Bone marrow (tissue), 2 donors: ENCODE measurements at regions not wholly inside any gene's neighbourhood (a gene's known extent, or its start where the extent isn't known, plus 50 kb on each side); places are given as distances from the start of the nearest gene placed in this dataset.

Source experiments
- DNase-seq, 2 donors: peaks; one replicate each; lab custom pipeline; 2025; lab: John Stamatoyannopoulos, UW

DNA sequence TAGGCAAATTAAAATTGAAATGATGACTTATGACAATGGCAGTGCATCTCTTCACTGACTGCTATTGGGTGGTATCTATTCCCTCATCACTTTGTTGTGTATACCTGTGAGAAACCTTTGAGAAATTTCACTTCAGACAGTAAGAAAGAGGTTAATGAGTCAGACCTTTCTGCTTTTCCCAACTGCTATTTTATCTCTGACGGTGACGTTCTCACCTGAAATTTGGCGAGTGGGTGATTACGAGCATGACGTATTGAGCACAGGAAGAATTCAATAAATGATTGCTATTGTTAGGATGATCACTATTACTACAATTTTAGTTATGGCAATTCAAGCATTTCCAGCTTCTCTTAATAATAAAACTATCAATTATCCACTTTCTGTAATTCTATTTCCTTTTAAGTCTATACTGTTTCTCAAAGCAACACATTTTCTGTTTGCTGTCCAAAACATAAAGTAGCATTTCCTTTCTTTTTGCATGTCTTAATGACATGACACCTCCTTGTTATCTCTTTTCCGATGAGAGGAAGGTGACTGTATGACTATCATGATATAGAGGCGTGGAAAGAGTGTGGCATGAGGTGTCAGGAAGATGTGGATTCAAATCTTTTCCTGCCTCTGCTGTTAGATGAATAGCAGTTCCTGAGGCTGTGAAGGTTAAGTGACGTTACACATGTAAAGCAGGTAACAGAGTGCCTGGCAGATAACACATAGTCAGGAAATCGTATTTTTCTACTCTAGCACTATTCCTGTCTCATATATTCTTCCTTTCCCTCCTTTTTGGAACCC is 504.9 kb upstream of the SEMA6D start:
- no peak for DNase-seq

DNA sequence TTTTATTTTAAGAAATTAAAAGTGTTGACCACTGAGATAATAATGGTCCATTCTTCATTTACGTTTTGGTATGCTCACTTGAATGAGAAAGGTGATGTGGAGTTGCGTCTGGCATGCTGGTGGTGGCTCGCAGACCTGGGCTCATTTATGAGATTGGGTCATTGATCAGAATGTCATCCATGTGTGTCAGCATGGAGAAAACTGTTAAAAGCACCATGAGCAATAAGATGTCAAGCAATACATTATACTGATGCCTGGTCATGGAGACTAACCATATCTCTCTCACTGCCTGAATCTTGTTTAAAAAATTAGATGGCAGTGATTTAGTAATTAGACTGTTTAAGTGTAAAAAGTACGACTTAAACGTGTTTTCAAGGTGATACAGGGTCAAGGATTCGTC is 503.4 kb upstream of the SEMA6D start:
- DNase-seq = no peak

DNA sequence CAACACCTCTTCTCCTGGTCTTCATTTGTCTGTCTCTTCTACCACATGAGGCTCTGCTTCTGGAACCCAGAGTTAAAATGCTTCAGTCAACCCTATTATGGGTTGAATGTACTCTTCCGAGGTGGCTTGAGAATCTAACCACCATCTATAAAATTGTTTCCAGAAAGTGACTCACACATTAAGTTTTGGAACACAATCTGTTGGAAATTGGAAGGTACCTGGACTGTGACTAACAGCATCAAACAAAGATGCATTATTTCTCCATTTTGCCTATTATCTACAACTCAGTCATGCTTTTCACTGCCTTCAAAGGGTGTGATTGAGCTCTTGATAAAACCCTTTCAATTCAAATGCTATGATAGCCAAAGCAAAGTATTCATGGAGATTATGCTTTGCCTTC is 499.0 kb upstream of the SEMA6D start:
- no peak for DNase-seq

DNA sequence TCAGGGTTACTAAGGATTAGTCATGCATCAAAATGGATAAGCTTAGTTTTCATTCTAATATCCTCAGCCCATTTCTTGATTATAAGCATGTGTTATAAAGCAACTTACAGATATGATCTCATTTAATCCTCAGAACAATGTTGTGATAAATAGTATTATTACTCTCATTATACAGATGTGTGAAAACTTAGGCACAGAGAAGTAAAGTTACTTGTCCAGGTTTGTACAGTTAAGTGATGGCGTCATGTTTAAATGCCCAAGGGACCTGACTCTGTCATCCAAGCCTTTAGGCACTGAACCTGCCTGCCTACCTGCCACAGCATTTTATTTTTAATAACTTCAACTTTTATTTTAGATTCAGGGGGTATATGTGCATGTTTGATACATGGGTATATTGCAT is 472.9 kb upstream of the SEMA6D start:
- DNase-seq = no peak

DNA sequence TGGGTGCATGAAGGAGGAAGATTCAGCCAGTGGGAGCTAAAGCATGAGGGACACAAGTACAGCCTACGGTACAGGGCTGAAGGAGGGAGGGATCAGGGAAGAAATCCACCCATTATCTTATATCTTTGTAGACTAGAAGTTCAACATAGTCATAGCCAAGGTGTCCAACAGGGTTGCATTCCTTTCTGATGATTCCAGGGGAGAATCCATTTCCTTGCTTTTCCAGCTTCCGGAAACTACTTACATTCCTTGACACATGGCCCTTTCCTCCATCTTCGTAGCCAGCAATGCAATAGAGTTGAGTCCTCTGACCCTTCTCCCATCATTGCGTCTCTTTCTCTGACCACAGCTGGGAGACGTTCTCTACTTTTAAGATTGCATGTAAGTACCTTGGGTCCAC is 471.0 kb upstream of the SEMA6D start:
- DNase-seq = no peak

DNA sequence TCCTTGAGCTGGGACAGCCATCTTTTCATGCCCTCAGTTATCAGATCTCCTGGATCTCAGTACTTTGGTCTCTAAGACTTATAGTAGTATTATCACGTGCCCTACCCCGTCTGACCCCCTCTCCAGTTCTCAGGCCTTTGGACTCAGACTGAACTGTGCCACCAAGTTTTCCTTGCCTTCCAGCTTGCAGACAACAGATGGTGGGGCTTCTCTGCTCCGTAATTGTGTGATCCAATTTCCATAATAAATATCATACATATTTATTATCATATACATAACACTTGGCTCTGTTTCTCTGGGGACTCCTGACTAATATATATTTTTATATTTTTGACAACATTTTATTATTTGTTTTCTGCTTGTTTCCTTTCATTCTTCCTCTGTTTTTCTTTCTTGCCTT is 458.8 kb upstream of the SEMA6D start:
- no peak for DNase-seq

DNA sequence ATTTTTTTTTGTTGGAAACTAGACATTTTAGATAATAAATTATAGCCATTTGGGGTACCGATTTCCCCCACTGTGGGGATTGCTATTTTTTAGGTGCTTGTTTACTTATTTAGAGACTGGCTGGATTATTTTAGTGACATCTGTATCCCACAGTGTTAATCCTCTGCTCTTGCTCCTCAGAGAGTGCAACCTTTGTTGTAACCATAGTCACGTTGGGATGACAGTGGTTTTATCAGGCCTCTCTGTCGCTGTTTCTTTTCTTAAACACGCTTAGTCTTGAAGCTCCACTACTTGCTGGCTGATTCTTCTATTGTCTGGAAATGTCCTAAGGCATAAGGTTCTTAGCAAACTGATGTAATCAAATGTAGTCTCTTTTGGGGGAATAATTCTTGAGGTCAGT is 451.6 kb upstream of the SEMA6D start:
- DNase-seq = no peak

DNA sequence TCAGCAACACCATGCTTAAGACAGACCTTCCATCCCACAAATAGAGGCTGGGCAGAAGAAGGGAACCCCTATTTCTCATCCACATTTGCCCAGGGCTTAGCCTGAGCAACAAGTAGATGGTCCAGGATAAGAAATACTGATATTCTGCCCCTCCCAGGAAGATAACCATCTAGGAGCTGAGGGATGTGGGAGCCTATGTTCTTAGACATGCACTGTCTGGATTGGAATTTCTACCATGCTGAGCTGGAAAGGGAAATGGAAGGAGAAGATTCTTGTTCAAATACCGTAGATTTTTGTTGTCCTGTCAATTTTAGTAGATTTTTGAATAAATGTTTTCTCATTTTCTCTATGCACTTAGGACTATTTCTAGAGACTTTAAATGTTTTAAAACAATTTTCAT is 450.7 kb upstream of the SEMA6D start:
- DNase-seq = no peak

DNA sequence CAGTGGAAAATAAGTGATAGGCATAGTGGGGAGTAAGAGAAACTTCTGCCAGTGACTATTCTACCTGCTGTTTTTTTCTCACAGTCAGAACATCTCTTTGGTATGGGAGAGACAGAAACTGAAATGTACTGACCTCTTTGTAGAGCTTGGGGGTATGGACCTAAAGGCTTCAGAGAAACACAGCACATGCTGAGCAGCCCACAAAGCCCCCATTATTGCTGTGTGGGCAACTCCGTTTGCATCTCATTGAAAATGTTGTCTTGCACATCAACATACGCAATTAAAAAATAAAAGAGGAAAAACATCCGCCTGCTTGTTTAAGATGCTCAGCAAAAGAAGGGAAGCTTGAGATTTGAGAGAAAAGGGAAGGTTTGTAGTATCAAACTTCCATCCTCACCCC is 443.4 kb upstream of the SEMA6D start:
- DNase-seq = no peak

DNA sequence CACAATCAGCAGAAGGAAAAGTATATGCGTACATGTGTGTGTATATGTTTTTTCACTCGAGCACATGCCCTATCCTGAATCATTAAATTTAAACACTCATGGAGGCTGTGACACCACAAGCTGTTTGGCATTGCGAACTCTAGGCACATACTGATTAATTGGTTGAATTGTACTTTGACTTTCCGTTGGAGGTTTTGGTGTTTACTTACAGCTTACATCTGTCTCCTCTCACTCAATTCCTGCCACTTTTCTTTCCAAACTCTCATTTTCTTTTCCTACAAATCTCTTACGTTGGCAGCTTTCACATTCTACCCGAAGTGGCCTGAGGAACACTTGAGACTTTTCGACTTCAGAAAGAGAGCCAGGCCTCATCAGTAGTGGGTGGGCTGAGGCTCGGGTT is 434.1 kb upstream of the SEMA6D start:
- no peak for DNase-seq

DNA sequence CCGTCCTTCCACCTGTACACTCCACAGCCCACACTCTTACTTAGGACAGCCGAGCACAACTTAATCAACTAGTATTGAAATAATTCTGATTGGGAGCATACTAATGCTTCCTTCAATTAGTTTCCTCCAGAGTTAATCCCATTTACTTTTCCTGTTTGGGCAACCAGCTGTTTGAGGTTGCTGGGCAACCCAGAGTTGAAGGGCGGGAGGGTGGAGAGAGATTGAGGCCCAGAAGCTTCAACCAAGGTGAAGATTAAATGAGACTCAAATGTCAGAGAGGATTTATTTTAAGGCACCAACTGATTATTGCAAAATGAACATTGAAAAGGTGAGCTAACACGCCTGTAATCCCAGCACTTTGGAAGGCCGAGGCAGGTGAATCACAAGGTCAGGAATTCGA is 428.5 kb upstream of the SEMA6D start:
- DNase-seq = no peak

DNA sequence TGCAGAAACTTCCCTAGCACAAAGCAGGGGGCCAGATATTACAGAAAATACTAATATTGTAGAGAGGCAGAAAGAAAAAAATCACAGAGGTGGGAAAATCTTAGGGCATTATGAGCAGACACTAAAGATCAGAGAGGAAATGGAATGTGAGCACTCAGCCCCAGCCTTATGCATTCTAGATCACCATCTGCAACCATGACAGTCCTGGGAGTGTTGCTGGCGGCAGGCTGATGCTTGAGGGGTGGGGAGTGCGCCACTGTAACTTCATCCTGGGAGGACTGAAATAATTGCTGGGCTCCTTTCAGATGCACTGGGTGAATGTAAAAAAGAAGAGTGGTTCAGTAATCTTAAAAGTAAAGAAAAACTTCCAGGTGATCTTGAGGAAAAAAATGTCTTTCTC is 427.6 kb upstream of the SEMA6D start:
- no peak for DNase-seq

DNA sequence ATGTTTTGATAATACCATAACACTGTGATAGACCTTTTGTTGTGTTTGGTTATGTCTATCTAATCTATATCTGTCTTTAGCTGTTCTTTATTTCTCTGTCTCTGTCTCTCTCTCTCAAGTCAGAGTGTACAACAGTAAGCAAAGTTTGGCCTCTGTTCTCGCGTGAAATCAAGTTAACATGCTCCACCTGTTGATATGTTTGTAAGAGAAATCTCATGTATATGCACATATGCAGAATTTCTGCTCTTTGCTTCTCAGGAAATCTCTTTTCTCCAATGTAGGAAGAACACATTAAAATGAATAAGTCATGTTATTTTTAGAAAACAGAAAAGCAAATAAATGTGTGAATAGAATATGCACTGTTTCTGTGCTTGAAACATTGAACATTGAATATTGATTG is 425.5 kb upstream of the SEMA6D start:
- DNase-seq = no peak

DNA sequence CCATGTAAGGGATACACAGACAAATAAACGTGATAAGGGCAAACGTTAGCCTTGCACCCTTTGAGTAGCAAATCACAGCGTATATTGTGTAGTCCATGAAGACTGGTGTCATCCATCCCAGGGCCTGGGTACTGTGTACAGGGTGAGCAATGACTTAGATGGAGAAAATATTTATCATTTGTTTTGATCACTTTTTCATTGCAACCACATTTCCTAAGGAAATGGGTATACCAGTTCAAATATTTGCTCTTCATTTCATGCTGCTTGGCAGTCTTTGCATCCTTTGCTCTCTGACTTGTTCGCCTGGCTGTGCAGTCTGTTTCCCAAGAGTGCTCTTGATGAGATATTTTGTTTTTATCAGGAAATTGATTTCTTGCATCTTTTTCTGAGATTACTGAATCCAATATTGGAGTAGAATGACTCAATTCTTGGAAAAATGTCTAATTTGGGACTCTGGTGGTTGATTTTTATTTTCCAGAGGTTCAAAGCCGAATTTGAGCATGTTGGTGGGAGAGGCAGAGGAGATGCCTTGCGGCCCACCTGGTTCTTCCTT is 424.6 kb upstream of the SEMA6D start:
- no peak for DNase-seq

DNA sequence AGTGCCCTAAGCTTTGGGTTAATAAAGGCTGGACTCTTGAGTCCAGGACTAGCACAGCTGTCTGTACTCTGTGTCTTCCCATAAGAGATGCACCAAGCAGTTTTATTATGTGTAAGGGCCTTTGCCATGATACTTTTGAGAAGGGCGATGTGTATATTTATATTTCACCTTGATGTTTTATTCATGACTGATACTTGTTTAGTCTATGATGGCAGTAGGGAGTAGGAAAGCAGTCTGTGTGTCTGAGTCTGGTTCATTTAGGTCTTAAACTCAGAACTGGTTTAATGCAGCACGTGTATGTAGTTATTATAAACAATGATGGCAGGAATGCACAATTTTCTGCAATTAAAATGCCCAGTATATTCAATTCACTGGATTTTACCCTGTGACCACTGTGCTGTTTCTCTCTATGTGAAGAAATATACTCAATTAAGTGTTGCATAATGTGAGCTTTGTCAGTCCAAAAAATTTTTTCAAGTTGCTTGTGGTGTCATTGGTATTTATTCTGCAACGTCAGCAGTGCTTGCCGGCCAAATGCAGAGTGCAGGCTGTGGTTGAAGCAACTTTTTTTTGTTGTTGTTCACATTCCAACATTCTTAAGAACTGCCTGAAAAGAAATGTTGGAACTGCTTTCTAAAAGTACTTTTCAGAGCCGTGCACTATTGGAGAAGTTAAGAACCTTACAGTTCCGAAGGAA is 423.7 kb upstream of the SEMA6D start:
- no peak for DNase-seq

DNA sequence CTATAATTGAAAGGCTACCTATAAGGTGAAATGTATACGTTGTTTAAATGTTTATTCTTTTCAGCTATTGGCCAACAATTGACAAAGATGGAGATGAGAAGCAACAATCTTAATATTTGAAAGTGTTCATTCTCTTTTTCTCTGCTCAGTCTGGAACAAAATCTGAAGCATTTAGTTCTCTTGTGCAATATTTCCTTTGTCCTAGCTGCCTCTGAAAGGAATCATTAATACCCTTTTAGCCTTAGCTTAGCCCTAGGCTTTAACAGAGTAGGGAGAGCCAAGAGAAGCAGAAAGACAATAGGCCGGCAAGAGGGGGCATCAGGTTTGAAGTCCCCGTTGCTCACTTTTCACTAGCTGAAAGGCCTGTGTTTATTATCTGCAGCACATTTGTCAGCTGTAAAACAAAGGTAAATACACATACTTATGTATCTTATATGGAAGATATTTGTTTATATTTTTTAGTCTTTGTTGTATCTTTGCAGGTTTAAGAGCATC is 422.5 kb upstream of the SEMA6D start:
- DNase-seq = no peak

DNA sequence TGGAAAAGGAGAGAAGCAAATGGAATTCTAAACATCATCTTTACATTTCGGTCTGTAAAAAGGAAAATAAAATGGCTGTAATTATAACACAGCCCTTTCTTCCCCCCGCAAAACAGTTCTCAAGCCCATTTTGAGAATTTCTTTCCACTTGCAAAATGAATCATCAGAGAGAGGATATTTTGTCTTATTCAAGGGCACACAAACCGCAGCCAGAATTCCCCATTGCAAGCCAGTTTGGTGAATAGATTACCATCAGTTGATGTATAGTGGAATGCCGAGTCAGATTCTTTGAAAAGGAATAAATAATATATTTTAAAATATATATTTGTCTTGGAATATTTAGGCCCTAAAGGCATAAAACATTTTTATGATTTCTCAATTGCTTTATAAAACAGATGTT is 420.4 kb upstream of the SEMA6D start:
- no peak for DNase-seq

DNA sequence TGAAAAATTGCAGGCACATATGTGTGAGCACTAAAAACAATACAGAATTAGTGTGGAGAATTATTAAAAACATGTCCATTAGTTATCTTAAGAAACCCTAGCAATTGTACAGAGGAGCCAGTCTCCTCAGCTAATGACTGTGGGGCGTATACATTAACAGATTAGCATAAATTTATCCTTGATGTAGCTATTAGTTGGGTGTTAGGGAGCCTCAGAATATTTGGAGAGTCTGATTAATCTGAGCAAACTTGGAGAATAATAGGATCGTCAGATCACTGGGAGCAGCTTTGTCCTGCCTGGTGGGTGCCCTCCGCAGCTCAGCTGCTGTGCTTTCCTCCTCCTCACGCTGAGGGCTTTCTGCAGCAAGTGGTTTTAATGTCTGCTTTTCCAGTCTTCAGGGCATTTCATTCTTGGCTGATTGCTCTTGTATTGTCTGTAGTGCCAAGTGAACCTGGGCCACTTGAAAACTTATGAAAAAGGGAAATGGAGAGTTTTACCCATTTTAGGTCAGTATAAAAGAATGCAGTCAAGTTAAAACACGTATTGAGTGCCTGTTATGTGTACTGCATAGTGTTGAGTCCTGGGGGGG is 417.4 kb upstream of the SEMA6D start:
- DNase-seq = no peak

DNA sequence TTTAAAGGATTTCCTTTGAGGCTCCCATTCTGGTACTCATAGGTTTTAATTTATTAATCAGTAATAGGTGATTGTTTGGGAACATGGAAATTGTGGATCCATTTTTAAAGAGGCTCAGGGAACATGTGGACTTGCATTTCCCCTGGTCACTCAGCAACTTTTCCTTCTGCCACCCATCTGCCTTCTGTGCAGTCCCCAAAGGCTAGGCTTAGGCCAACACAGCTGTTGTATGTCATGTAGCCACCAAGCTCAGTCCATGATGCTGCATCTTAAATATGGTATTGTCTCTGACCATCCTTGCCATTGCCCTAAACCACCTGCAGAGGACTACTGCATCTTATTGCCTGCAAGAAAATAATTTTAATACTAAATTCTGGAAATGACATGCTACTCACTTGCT is 416.7 kb upstream of the SEMA6D start:
- DNase-seq = no peak

DNA sequence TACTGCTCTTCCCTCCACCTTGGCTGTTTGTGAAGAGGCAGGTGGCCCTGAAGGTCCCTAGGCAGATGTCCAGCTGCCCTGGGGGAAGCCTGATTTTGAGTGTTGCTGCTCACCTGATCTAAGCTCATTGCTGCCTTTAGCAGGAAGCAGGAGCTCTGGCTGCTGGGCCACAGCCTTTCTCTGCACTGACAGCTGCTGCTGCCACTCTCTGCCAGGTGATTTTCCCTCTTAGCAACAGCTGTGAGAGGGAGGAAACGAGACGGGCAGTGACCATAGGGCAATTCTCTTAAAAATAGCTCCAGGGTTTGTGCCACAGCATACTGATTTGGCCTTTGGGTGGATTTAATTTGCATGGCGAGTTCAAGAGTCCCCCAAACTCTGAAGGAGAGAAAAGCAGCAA is 415.8 kb upstream of the SEMA6D start:
- DNase-seq = no peak

DNA sequence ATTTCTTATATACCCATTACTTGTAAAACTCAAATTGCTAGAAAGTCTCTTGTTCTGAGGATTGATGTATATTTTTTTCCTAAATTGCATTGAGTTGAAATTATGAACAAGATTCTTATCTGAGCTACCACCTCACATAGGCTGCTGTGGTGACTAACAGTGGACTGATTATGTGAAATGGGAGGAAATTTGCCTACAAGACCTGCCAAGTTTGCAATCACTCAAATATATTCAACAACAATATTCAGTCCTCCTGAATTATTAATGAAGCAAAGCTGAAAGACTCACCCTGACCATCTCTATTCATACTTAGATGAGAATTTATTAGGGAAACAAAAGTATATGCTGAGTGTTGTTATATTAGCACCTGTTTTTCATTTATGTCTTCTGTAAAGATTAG is 412.6 kb upstream of the SEMA6D start:
- DNase-seq = no peak

DNA sequence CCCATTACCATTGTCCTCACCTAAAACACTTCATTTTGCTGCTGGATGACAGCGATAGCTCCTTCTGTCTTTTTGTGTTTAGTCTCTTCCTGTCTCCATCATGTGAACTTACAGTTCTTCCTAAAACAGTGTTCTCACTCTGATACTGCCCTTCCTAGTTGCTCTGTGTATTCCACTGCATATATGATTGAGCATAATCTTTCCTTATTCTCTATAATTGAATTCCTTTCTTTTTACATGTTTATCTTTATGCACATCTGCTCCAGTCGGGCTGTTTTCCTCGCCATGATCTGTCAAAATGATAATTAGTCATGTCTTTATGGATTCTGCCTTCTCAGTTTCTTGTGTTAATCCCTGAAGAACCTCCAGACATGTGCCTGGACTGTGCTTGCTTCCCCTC is 405.1 kb upstream of the SEMA6D start:
- DNase-seq = no peak
